Effector memory CD8-positive, alpha-beta T cell (primary cell): ENCODE measurements at regions not wholly inside any gene's neighbourhood (a gene's known extent, or its start where the extent isn't known, plus 50 kb on each side); places are given as distances from the start of the nearest gene placed in this dataset.
"Not testable (repeated sequence)": the region's sequence is repeated elsewhere in the genome, so short reads cannot be mapped to it uniquely, and the experiment has no call there.

Source experiments
- ATAC-seq: fragments of 150-1000 bp; cut with Tn5 transposase; replicated peaks from 2 replicates; pipeline ENCODE4 v1.10.0; 2021; ENCODE audit warnings: mild to moderate bottlenecking, moderate library complexity
- DNase-seq, 3 experiments: peaks; one replicate each; pipeline ENCODE4 v3.0.0; 2021
- H3K27ac Mint-ChIP-seq, 2 donors: one replicate each; pipeline ENCODE4 v1.8.0; 2022; ENCODE audit warnings: mild to moderate bottlenecking in 2 of 2, mixed read lengths in 2 of 2, moderate library complexity in 2 of 2
- H3K27me3 Mint-ChIP-seq, 2 donors: one replicate each; pipeline ENCODE4 v1.8.0; 2022; ENCODE audit warnings: mixed read lengths in 2 of 2
- H3K36me3 Mint-ChIP-seq: one replicate; pipeline ENCODE4 v1.8.0; 2022; ENCODE audit warnings: mild to moderate bottlenecking, moderate library complexity, mixed read lengths; ENCODE audit not compliant: insufficient read depth
- H3K4me1 Mint-ChIP-seq, 2 donors: one replicate each; pipeline ENCODE4 v1.8.0; 2022; ENCODE audit warnings: low read depth in 2 of 2, mixed read lengths in 2 of 2
- H3K4me3 Mint-ChIP-seq, 2 donors: one replicate each; pipeline ENCODE4 v1.8.0; 2022; ENCODE audit warnings: mild to moderate bottlenecking in 2 of 2, mixed read lengths in 2 of 2, moderate library complexity in 2 of 2
- H3K9me3 Mint-ChIP-seq, 2 donors: one replicate each; pipeline ENCODE4 v1.8.0; 2022; ENCODE audit warnings: mixed read lengths in 2 of 2

GRCh38 chr11:98227278-98227677 lies 793.5 kb upstream of the CNTN5 start:
- no peak for ATAC-seq
- Mint-ChIP-seq H3K9me3 (peaks cover 5 to 6% of the 10 kb centered on the region in 2 donors), H3K4me3 (no peak overlapping the region), H3K27me3 (no peaks in the 10 kb centered on the region), H3K36me3 (no peaks in the 10 kb centered on the region), H3K27ac (no peak overlapping the region), H3K4me1 (no peaks in the 10 kb centered on the region)
- no peak for DNase-seq

- H3K4me3 Mint-ChIP-seq = no peak overlapping the region
- no peak for DNase-seq
- no peaks in the 10 kb centered on the region for H3K4me1 Mint-ChIP-seq
- H3K27ac Mint-ChIP-seq = no peak overlapping the region
- H3K9me3 Mint-ChIP-seq = peaks cover 0 to 4% of the 10 kb centered on the region in 2 donors
- ATAC-seq = no peak
- H3K27me3 Mint-ChIP-seq = no peaks in the 10 kb centered on the region
- H3K36me3 Mint-ChIP-seq = no peaks in the 10 kb centered on the region
Observed at GRCh38 chr11:98230678-98231077, 790.1 kb upstream of the CNTN5 start.

GRCh38 chr11:98234698-98235097 lies 786.1 kb upstream of the CNTN5 start:
- peaks cover 0 to 4% of the 10 kb centered on the region in 2 donors for H3K9me3 Mint-ChIP-seq
- no peak for DNase-seq
- no peak overlapping the region for H3K27ac Mint-ChIP-seq
- no peaks in the 10 kb centered on the region for H3K36me3 Mint-ChIP-seq
- no peaks in the 10 kb centered on the region for H3K4me1 Mint-ChIP-seq
- no peak for ATAC-seq
- no peaks in the 10 kb centered on the region for H3K27me3 Mint-ChIP-seq
- no peak overlapping the region for H3K4me3 Mint-ChIP-seq

GRCh38 chr11:98243897-98244296 lies 776.9 kb upstream of the CNTN5 start:
- Mint-ChIP-seq H3K27me3 (no peaks in the 10 kb centered on the region), H3K9me3 (peaks cover 4 to 8% of the 10 kb centered on the region in 2 donors)
- no peak for ATAC-seq

GRCh38 chr11:98260983-98261382 lies 759.8 kb upstream of the CNTN5 start:
- Mint-ChIP-seq H3K4me3 (no peak overlapping the region), H3K9me3 (peaks cover 3 to 28% of the 10 kb centered on the region in 2 donors), H3K27ac (no peak overlapping the region), H3K4me1 (no peaks in the 10 kb centered on the region), H3K27me3 (no peaks in the 10 kb centered on the region), H3K36me3 (no peaks in the 10 kb centered on the region)
- ATAC-seq (no peak), DNase-seq (no peak)

More at GRCh38 chr11:98243897-98244296, 776.9 kb upstream of the CNTN5 start:
- H3K4me1 Mint-ChIP-seq = no peaks in the 10 kb centered on the region
- no peak overlapping the region for H3K4me3 Mint-ChIP-seq
- no peak overlapping the region for H3K27ac Mint-ChIP-seq
- no peaks in the 10 kb centered on the region for H3K36me3 Mint-ChIP-seq
- DNase-seq = no peak

- Mint-ChIP-seq H3K4me3 (no peak overlapping the region), H3K9me3 (peaks cover 3 to 8% of the 10 kb centered on the region in 2 donors), H3K36me3 (no peaks in the 10 kb centered on the region), H3K27ac (no peak overlapping the region), H3K4me1 (no peaks in the 10 kb centered on the region), H3K27me3 (no peaks in the 10 kb centered on the region)
- DNase-seq (no peak), ATAC-seq (no peak)
Observed at GRCh38 chr11:98277251-98277912, 743.4 kb upstream of the CNTN5 start.

GRCh38 chr11:98289617-98290263 lies 731.0 kb upstream of the CNTN5 start:
- Mint-ChIP-seq H3K4me1 (no peaks in the 10 kb centered on the region), H3K27me3 (no peaks in the 10 kb centered on the region), H3K4me3 (no peak overlapping the region), H3K27ac (no peak overlapping the region), H3K36me3 (no peaks in the 10 kb centered on the region), H3K9me3 (peaks cover 6 to 9% of the 10 kb centered on the region in 2 donors)
- DNase-seq = no peak
- no peak for ATAC-seq

GRCh38 chr11:98296091-98296880 lies 724.5 kb upstream of the CNTN5 start:
- Mint-ChIP-seq H3K4me1 (no peaks in the 10 kb centered on the region), H3K9me3 (peaks cover 9 to 15% of the 10 kb centered on the region in 2 donors), H3K36me3 (no peaks in the 10 kb centered on the region), H3K27ac (no peak overlapping the region), H3K27me3 (no peaks in the 10 kb centered on the region), H3K4me3 (no peak overlapping the region)
- ATAC-seq = no peak
- no peak for DNase-seq

GRCh38 chr11:98300719-98301118 lies 720.0 kb upstream of the CNTN5 start:
- Mint-ChIP-seq H3K27ac (no peak overlapping the region), H3K36me3 (no peaks in the 10 kb centered on the region), H3K27me3 (no peaks in the 10 kb centered on the region), H3K4me3 (no peak overlapping the region), H3K9me3 (peaks cover 6 to 9% of the 10 kb centered on the region in 2 donors), H3K4me1 (no peaks in the 10 kb centered on the region)
- DNase-seq (no peak), ATAC-seq (no peak)

GRCh38 chr11:98307827-98308491 lies 712.8 kb upstream of the CNTN5 start:
- no peaks in the 10 kb centered on the region for H3K4me1 Mint-ChIP-seq
- no peak overlapping the region for H3K27ac Mint-ChIP-seq
- peaks cover 5 to 6% of the 10 kb centered on the region in 2 donors for H3K9me3 Mint-ChIP-seq
- H3K36me3 Mint-ChIP-seq = no peaks in the 10 kb centered on the region
- no peaks in the 10 kb centered on the region for H3K27me3 Mint-ChIP-seq
- DNase-seq = no peak
- H3K4me3 Mint-ChIP-seq = no peak overlapping the region
- ATAC-seq = no peak

GRCh38 chr11:98330306-98330705 lies 690.4 kb upstream of the CNTN5 start:
- not testable (repeated sequence) for H3K4me3 Mint-ChIP-seq, H3K27me3 Mint-ChIP-seq, DNase-seq, H3K27ac Mint-ChIP-seq, H3K4me1 Mint-ChIP-seq, ATAC-seq, H3K36me3 Mint-ChIP-seq, H3K9me3 Mint-ChIP-seq

- Mint-ChIP-seq H3K4me3 (no peak overlapping the region), H3K27ac (no peak overlapping the region), H3K4me1 (no peaks in the 10 kb centered on the region), H3K36me3 (no peaks in the 10 kb centered on the region), H3K9me3 (peaks cover 0 to 11% of the 10 kb centered on the region in 2 donors), H3K27me3 (no peaks in the 10 kb centered on the region)
- ATAC-seq (no peak), DNase-seq (no peak)
Observed at GRCh38 chr11:98358551-98358950, 662.2 kb upstream of the CNTN5 start.

GRCh38 chr11:98365190-98365589 lies 655.6 kb upstream of the CNTN5 start:
- H3K4me3 Mint-ChIP-seq = no peak overlapping the region
- ATAC-seq (no peak), DNase-seq (no peak)
- no peaks in the 10 kb centered on the region for H3K27me3 Mint-ChIP-seq
- peaks cover 3% of the 10 kb centered on the region for H3K36me3 Mint-ChIP-seq
- peaks cover 6 to 10% of the 10 kb centered on the region in 2 donors for H3K9me3 Mint-ChIP-seq
- H3K4me1 Mint-ChIP-seq = no peaks in the 10 kb centered on the region
- H3K27ac Mint-ChIP-seq = no peak overlapping the region
